Glutamatergic neuron (in vitro differentiated cells): ENCODE measurements at regions not wholly inside any gene's neighbourhood (a gene's known extent, or its start where the extent isn't known, plus 50 kb on each side); places are given as distances from the start of the nearest gene placed in this dataset.

Experiments
- DNase-seq: peaks from one replicate; pipeline ENCODE4 v3.0.0; 2022
- H3K27ac Mint-ChIP-seq: one replicate; pipeline ENCODE4 v1.8.0; 2020; ENCODE audit warnings: mild to moderate bottlenecking, mixed read lengths, inconsistent platforms; ENCODE audit not compliant: unreplicated experiment
- H3K27me3 Mint-ChIP-seq: one replicate; pipeline ENCODE4 v1.8.0; 2020; ENCODE audit warnings: mild to moderate bottlenecking, moderate library complexity, mixed read lengths, inconsistent platforms; ENCODE audit not compliant: unreplicated experiment
- H3K36me3 Mint-ChIP-seq: one replicate; pipeline ENCODE4 v1.8.0; 2020; ENCODE audit warnings: mild to moderate bottlenecking, mixed read lengths, inconsistent platforms; ENCODE audit not compliant: unreplicated experiment
- H3K4me1 Mint-ChIP-seq: one replicate; pipeline ENCODE4 v1.8.0; 2020; ENCODE audit warnings: mild to moderate bottlenecking, low read depth, mixed read lengths, inconsistent platforms; ENCODE audit not compliant: unreplicated experiment
- H3K4me3 Mint-ChIP-seq: one replicate; pipeline ENCODE4 v1.8.0; 2020; ENCODE audit warnings: mild to moderate bottlenecking, mixed read lengths, inconsistent platforms; ENCODE audit not compliant: unreplicated experiment
- H3K9me3 Mint-ChIP-seq: one replicate; pipeline ENCODE4 v1.8.0; 2020; ENCODE audit warnings: mild to moderate bottlenecking, moderate library complexity, mixed read lengths, inconsistent platforms; ENCODE audit not compliant: unreplicated experiment
- CTCF ChIP-seq: fragments of 200-600 bp; sonication (generic); IDR thresholded peaks from one replicate; pipeline ENCODE4 v1.5.0; 2021; ENCODE audit not compliant: partially characterized antibody, unreplicated experiment

GRCh38 chr12:115203701-115204100 is 519.7 kb upstream of the TBX3 start:
- H3K4me1 Mint-ChIP-seq: no peaks in the 10 kb centered on the region
- no peak for DNase-seq
- no peak overlapping the region for H3K27ac Mint-ChIP-seq
- TF ChIP-seq CTCF: no peak
- no peak overlapping the region for H3K4me3 Mint-ChIP-seq
- H3K36me3 Mint-ChIP-seq: no peaks in the 10 kb centered on the region
- no peaks in the 10 kb centered on the region for H3K27me3 Mint-ChIP-seq
- H3K9me3 Mint-ChIP-seq: no peaks in the 10 kb centered on the region

GRCh38 chr12:115201966-115202365 is 518.0 kb upstream of the TBX3 start:
- Mint-ChIP-seq H3K9me3 (no peaks in the 10 kb centered on the region), H3K4me1 (no peaks in the 10 kb centered on the region), H3K36me3 (no peaks in the 10 kb centered on the region), H3K27me3 (no peaks in the 10 kb centered on the region), H3K27ac (no peak overlapping the region), H3K4me3 (no peak overlapping the region)
- TF ChIP-seq CTCF: no peak
- no peak for DNase-seq

GRCh38 chr12:115199831-115200230 is 515.9 kb upstream of the TBX3 start:
- no peaks in the 10 kb centered on the region for H3K9me3 Mint-ChIP-seq
- no peak for DNase-seq
- TF ChIP-seq CTCF: no peak
- no peaks in the 10 kb centered on the region for H3K27me3 Mint-ChIP-seq
- H3K36me3 Mint-ChIP-seq: no peaks in the 10 kb centered on the region
- H3K4me3 Mint-ChIP-seq: no peak overlapping the region
- H3K27ac Mint-ChIP-seq: no peak overlapping the region
- H3K4me1 Mint-ChIP-seq: no peaks in the 10 kb centered on the region

- Mint-ChIP-seq H3K4me1 (peaks cover 2% of the 10 kb centered on the region), H3K4me3 (no peak overlapping the region), H3K27ac (no peak overlapping the region), H3K36me3 (no peaks in the 10 kb centered on the region), H3K27me3 (no peaks in the 10 kb centered on the region), H3K9me3 (no peaks in the 10 kb centered on the region)
- no peak for TF ChIP-seq CTCF
- no peak for DNase-seq
These were observed 510.9 kb upstream of the TBX3 start for GRCh38 chr12:115194857-115195256.

GRCh38 chr12:115194448-115194847 is 510.5 kb upstream of the TBX3 start:
- no peak for TF ChIP-seq CTCF
- H3K36me3 Mint-ChIP-seq: no peaks in the 10 kb centered on the region
- no peak overlapping the region for H3K4me3 Mint-ChIP-seq
- no peaks in the 10 kb centered on the region for H3K9me3 Mint-ChIP-seq
- DNase-seq: no peak
- H3K4me1 Mint-ChIP-seq: peaks cover 3% of the 10 kb centered on the region
- no peak overlapping the region for H3K27ac Mint-ChIP-seq
- no peaks in the 10 kb centered on the region for H3K27me3 Mint-ChIP-seq
